Body of pancreas (tissue), 4 donors: ENCODE measurements at regions not wholly inside any gene's neighbourhood (a gene's known extent, or its start where the extent isn't known, plus 50 kb on each side); places are given as distances from the start of the nearest gene placed in this dataset.

Experiments used
- ATAC-seq: fragments of 150-250 bp; one replicate; pipeline ENCODE4 v1.9.1; 2016
- DNase-seq, 4 donors: peaks; one replicate each; pipeline ENCODE4 v3.0.0-alpha.2; 2019
- H3K27ac ChIP-seq, 4 donors: fragments of 200-600 bp; sonication (generic); 1 replicate in 3 of 4; 2 replicates in 1 of 4; pipeline versions ENCODE4 v1.5.1 to v1.6.1; 2016 to 2019; ENCODE audit warnings: mild to moderate bottlenecking in 1 of 4, mixed read lengths in 1 of 4, moderate library complexity in 1 of 4
- H3K27me3 ChIP-seq, 2 donors: fragments of 200-600 bp; sonication (generic); one replicate each; pipeline ENCODE4 v1.6.0; 2016; ENCODE audit warnings: mild to moderate bottlenecking in 1 of 2
- H3K36me3 ChIP-seq, 2 donors: fragments of 200-600 bp; sonication (generic); replicated peaks in 1 of 2; 2 replicates each; pipeline ENCODE4 v1.5.1; 2016; ENCODE audit warnings: low read depth in 2 of 2; ENCODE audit not compliant: insufficient read depth in 1 of 2
- H3K4me1 ChIP-seq: fragments of 200-600 bp; sonication (generic); one replicate; pipeline ENCODE4 v1.6.0; 2016
- H3K4me3 ChIP-seq, 2 donors: fragments of 200-600 bp; sonication (generic); 1 replicate in 1 of 2; 2 replicates in 1 of 2; pipeline ENCODE4 v1.5.1; 2016 to 2019
- H3K9me3 ChIP-seq, 3 donors: fragments of 200-600 bp; sonication (generic); 1 replicate in 2 of 3; 2 replicates in 1 of 3; pipeline ENCODE4 v1.5.1; 2016
- POLR2A ChIP-seq, 3 donors: fragments of 450-650 bp; IDR thresholded peaks; one replicate each; pipeline ENCODE4 v1.6.1; 2016; ENCODE audit warnings: antibody characterized with exemption in 3 of 3, mild to moderate bottlenecking in 2 of 3
- WGBS, 2 donors: methylation state at CpG; one replicate each; pipeline ENCODE4 v1.1.5; 2017; 5-methylcytosine and 5-hydroxymethylcytosine counted together
- intact Hi-C: fragments of 100-400 bp; cut with DNase I; formaldehyde crosslinking; loops from one replicate; pipeline ENCODE4 v1.15.1; 2023
- TF ChIP-seq, protein P1 (sequence below), 7 experiments: fragments of 450-650 bp in 4 of 7; fragments of 200-600 bp in 3 of 7; sonication (generic) in 3 of 7; IDR thresholded peaks; one replicate each; pipeline ENCODE4 v1.5.1; 2016 to 2019; ENCODE audit warnings: antibody characterized with exemption in 7 of 7

DNA sequence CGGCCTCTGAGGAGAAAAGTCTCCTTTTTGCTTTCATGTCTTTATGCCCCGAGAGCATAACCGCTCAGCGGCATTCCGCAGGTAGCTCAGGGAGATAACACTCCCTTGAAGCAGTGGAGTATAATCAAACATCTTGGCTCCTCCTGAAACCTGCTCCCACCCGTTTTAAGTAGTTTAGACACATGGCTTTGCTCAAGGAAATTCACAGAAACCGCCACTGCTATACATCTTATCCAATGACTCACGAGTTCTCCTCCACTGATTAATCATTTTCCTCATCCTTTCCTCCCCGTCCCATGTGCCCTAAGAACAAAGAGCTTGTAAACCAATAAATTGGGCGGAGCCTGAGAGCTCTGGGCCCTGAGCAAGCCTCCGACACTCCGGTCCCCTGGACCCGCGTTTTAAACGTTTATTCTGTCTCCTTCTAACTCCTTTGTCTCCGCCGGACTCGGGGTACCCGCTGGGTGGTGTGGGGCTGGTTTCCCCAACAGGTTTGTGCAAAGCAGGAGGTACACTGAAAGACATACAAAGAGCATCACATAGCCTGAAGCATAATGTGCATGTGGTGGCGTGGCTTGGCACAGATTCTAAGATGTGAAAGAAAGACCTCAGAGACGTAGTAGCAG, 401.2 kb downstream of the TLL1 start:
- no peak overlapping the region for H3K27ac ChIP-seq
- TF ChIP-seq POLR2A (IDR thresholded peaks at IDR 0.05), result no peak
- TF ChIP-seq, protein P1, sequence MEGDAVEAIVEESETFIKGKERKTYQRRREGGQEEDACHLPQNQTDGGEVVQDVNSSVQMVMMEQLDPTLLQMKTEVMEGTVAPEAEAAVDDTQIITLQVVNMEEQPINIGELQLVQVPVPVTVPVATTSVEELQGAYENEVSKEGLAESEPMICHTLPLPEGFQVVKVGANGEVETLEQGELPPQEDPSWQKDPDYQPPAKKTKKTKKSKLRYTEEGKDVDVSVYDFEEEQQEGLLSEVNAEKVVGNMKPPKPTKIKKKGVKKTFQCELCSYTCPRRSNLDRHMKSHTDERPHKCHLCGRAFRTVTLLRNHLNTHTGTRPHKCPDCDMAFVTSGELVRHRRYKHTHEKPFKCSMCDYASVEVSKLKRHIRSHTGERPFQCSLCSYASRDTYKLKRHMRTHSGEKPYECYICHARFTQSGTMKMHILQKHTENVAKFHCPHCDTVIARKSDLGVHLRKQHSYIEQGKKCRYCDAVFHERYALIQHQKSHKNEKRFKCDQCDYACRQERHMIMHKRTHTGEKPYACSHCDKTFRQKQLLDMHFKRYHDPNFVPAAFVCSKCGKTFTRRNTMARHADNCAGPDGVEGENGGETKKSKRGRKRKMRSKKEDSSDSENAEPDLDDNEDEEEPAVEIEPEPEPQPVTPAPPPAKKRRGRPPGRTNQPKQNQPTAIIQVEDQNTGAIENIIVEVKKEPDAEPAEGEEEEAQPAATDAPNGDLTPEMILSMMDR (IDR thresholded peaks at IDR 0.05), result no peak
- no peak overlapping the region for H3K4me3 ChIP-seq
- no peaks in the 10 kb centered on the region for H3K27me3 ChIP-seq
- whole genome bisulfite sequencing, 2 donors, result 75 to 77% methylated on average over 20 to 21 of the region's 21 CpGs
- intact Hi-C loops, result no loop called here
- no peak for DNase-seq
- H3K9me3 ChIP-seq, result no peaks in the 10 kb centered on the region
- H3K4me1 ChIP-seq, result no peaks in the 10 kb centered on the region
- no peak for ATAC-seq
- H3K36me3 ChIP-seq, result no peaks in the 10 kb centered on the region

DNA sequence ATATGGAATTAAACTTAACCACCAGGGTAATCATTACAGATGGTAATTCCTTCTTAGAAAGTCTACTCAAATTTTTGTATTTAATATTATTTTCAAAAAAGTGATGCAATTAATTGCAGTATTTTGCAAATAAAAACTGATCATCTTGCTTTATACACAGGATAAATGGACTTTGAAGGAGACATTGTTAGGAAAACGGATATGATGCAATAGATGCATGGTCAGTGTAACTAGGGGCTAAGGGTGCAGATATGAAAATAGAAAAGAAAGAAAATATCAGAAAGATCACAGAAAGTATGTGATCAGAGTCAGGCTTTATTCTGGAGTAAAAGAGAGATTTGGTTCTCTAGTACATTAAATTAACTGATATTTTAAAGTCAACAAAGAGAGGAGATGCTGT, 401.7 kb downstream of the TLL1 start:
- DNase-seq, result no peak
- Histone ChIP-seq H3K9me3 (no peaks in the 10 kb centered on the region), H3K27me3 (no peaks in the 10 kb centered on the region), H3K36me3 (no peaks in the 10 kb centered on the region), H3K27ac (no peak overlapping the region), H3K4me3 (no peak overlapping the region), H3K4me1 (no peaks in the 10 kb centered on the region)
- WGBS, 2 donors, result 53 to 64% methylated on average over 1 of the region's 1 CpG
- no peak for TF ChIP-seq POLR2A (IDR thresholded peaks at IDR 0.05)
- TF ChIP-seq, protein P1 (IDR thresholded peaks at IDR 0.05), result no peak
- ATAC-seq, result no peak
- intact Hi-C loops, result no loop called here

DNA sequence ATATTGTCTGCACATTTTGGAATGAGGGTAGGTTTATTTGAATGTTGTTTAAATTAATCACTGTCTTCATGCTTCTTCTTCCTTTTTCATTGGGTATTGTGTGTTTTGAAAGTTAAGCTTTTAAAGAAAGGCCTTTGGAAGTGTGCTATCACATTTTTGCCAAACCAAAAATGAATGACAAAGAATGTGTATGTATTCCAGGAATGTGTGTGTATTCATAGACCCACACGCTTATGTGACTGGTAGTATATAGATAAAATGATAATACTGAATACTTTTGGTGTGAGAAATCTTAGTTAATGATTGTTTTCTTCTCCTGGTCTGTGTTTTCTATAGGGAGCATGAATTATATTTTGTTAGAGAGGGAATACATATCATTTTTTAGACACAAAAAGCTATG, 404.4 kb downstream of the TLL1 start:
- ATAC-seq, result no peak
- intact Hi-C loops, result no loop called here
- Histone ChIP-seq H3K9me3 (no peaks in the 10 kb centered on the region), H3K4me3 (no peak overlapping the region), H3K36me3 (no peaks in the 10 kb centered on the region), H3K27me3 (no peaks in the 10 kb centered on the region), H3K4me1 (no peaks in the 10 kb centered on the region), H3K27ac (no peak overlapping the region)
- 23 to 34% methylated on average over 1 of the region's 1 CpG for WGBS, 2 donors
- no peak for TF ChIP-seq POLR2A (IDR thresholded peaks at IDR 0.05)
- TF ChIP-seq, protein P1 (IDR thresholded peaks at IDR 0.05), result no peak
- no peak for DNase-seq

DNA sequence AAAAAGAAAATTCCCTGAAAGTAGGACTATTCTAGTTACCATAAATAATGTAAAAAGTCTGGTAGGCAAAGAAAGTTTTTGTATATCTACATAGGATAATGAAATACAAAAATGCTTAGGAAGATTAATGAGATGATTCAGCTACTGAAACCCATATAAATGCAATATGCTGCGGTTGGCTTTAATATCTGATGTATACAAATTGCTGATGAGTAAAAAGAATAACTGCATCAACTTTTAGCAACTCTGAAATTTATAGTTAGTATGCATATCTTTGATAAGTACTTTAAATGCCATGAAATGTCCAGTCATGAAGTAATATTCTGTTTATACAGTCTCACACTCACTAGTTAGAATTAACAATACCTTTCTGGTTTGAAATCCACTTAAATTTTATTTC, 404.8 kb downstream of the TLL1 start:
- intact Hi-C loops, result no loop called here

DNA sequence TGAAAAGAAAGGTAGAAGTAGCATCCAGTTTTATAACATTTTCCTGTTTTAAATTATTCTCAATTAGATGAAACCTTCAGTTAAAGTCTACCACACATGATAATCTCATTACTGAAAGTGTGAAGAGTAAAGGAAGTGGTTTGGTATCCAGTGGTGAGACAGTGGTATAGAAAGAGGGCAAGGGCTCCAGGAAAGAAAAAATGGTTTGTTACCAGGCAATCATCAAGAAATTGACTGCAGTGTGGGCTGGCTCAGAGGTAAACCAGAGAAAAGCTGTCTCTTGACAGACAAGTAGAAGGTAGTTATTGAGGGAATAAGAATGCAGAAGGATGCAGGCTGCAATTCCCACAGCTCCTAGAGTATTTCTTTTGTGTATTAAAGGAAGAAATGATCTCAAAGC, 406.2 kb downstream of the TLL1 start:
- ATAC-seq (no peak), DNase-seq (no peak)
- intact Hi-C loops, result no loop called here
- Histone ChIP-seq H3K27ac (no peak overlapping the region), H3K36me3 (no peaks in the 10 kb centered on the region), H3K27me3 (no peaks in the 10 kb centered on the region), H3K4me1 (no peaks in the 10 kb centered on the region), H3K9me3 (no peaks in the 10 kb centered on the region), H3K4me3 (no peak overlapping the region)
- no peak for TF ChIP-seq POLR2A (IDR thresholded peaks at IDR 0.05)
- TF ChIP-seq, protein P1 (IDR thresholded peaks at IDR 0.05), result no peak

More for the DNA sequence above, 404.8 kb downstream of the TLL1 start:
- ATAC-seq (no peak), DNase-seq (no peak)
- Histone ChIP-seq H3K9me3 (no peaks in the 10 kb centered on the region), H3K4me1 (no peaks in the 10 kb centered on the region), H3K36me3 (no peaks in the 10 kb centered on the region), H3K27me3 (no peaks in the 10 kb centered on the region), H3K27ac (no peak overlapping the region), H3K4me3 (no peak overlapping the region)
- 61 to 62% methylated on average over 1 of the region's 1 CpG for WGBS, 2 donors
- no peak for TF ChIP-seq POLR2A (IDR thresholded peaks at IDR 0.05)
- TF ChIP-seq, protein P1 (IDR thresholded peaks at IDR 0.05), result no peak
